ENCODE measurements at regions not wholly inside any gene's neighbourhood (a gene's known extent, or its start where the extent isn't known, plus 50 kb on each side); places are given as distances from the start of the nearest gene placed in this dataset.

DNA sequence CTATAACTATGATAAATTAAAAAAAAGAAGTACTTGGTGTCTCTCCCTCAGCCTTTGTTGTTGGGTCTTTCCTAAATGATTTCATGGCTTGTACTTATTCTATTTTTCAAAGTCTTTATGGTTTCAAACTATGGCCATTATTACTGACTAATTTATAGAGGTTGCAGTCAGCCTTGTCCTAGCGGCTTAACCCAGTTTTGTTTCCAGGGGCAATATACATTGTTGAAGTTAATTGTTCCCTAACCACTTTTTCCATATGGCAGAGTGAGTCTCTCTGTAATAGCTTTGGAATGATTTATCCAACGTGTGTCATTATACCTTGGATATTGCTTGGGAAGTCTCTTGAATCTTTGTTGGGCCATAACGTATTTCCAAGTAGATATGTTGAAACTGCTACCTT is 408.8 kb downstream of the HRH4 start (continued):
- TF ChIP-seq USF2 (IDR thresholded peaks at IDR 0.05; ENCODE audit: low read length) (no peak), RBBP5 (IDR thresholded peaks at IDR 0.05; ENCODE audit: borderline replicate concordance, low read depth, low read length) (no peak), ZNF274 (IDR thresholded peaks at IDR 0.05; ENCODE audit: borderline replicate concordance, extremely low read depth, low read length) (no peak)
